Spleen (tissue), 11 donors: ENCODE measurements at regions not wholly inside any gene's neighbourhood (a gene's known extent, or its start where the extent isn't known, plus 50 kb on each side); places are given as distances from the start of the nearest gene placed in this dataset.

ENCODE experiments used
- DNase-seq: peaks from one replicate; pipeline ENCODE4 v3.0.0-alpha.2; 2020
- H3K27ac ChIP-seq, 8 donors: fragments of 200-600 bp; sonication (generic) in 7 of 8; 1 replicate in 4 of 8; 2 replicates in 4 of 8; pipeline versions ENCODE4 v1.5.0 to v1.8.0; 2016 to 2021; ENCODE audit warnings: inconsistent platforms in 4 of 8, mild to moderate bottlenecking in 4 of 8, moderate library complexity in 1 of 8
- H3K27me3 ChIP-seq, 7 donors: fragments of 200-600 bp; sonication (generic) in 6 of 7; replicated peaks in 1 of 7; 1 replicate in 4 of 7; 2 replicates in 3 of 7; pipeline versions ENCODE4 v1.5.0 to v1.8.0; 2016 to 2021; ENCODE audit warnings: inconsistent platforms in 3 of 7, mild to moderate bottlenecking in 1 of 7
- H3K36me3 ChIP-seq, 6 donors: fragments of 200-600 bp; sonication (generic) in 5 of 6; 1 replicate in 4 of 6; 2 replicates in 2 of 6; pipeline versions ENCODE4 v1.5.0 to v1.8.0; 2016 to 2021; ENCODE audit warnings: inconsistent platforms in 2 of 6
- H3K4me1 ChIP-seq, 6 donors: fragments of 200-600 bp; sonication (generic) in 5 of 6; 1 replicate in 3 of 6; 2 replicates in 3 of 6; pipeline versions ENCODE4 v1.5.0 to v1.8.0; 2016 to 2021; ENCODE audit warnings: inconsistent platforms in 3 of 6
- H3K4me3 ChIP-seq, 8 donors: fragments of 200-600 bp; sonication (generic) in 7 of 8; 1 replicate in 4 of 8; 2 replicates in 4 of 8; pipeline versions ENCODE4 v1.5.0 to v1.8.0; 2016 to 2021; ENCODE audit warnings: inconsistent platforms in 4 of 8, mild to moderate bottlenecking in 4 of 8, moderate library complexity in 2 of 8
- H3K9me3 ChIP-seq, 8 donors: fragments of 200-600 bp; sonication (generic) in 7 of 8; 1 replicate in 4 of 8; 2 replicates in 4 of 8; pipeline versions ENCODE4 v1.5.0 to v1.8.0; 2016 to 2021; ENCODE audit warnings: inconsistent platforms in 4 of 8
- CTCF ChIP-seq, 11 experiments: fragments of 200-600 bp in 7 of 11; fragments of 450-650 bp in 4 of 11; sonication (generic) in 4 of 11; IDR thresholded peaks in 8 of 11; conservative IDR thresholded peaks in 3 of 11; 1 replicate in 7 of 11; 2 replicates in 4 of 11; pipeline versions ENCODE4 v1.4.0 to v1.8.0; 2016 to 2021; ENCODE audit warnings: antibody characterized with exemption in 11 of 11, inconsistent platforms in 4 of 11, mild to moderate bottlenecking in 1 of 11
- POLR2A ChIP-seq, 3 donors: fragments of 450-650 bp; IDR thresholded peaks; one replicate each; pipeline ENCODE4 v1.5.1; 2017; ENCODE audit warnings: antibody characterized with exemption in 3 of 3, mild to moderate bottlenecking in 1 of 3
- POLR2AphosphoS5 ChIP-seq, 3 donors: sonication (generic); formaldehyde crosslinking; IDR thresholded peaks; one replicate each; pipeline ENCODE4 v1.5.1; 2017; ENCODE audit warnings: antibody characterized with exemption in 3 of 3
- WGBS, 5 donors: extraction: QIAGEN DNeasy Blood & Tissue Kit in 3 of 5; methylation state at CpG; one replicate each; pipeline versions ENCODE4 v1.1.5 to v1.1.7; 2013 to 2018; 5-methylcytosine and 5-hydroxymethylcytosine counted together
- intact Hi-C: fragments of 100-400 bp; cut with DNase I; formaldehyde crosslinking; loops from one replicate; pipeline ENCODE4 v1.15.0; 2023; ENCODE audit warnings: low total_unique reads
- donor health status: healthy with polysubstance abuse.
- donor health status: DM: no; HTN: no; CAD: no; lungs with moderate emphysema.
- donor health status: DM: no; HTN: no; CAD: no.
- donor health status: Bipolar disorder and iron deficiency.
- donor health status: healthy.
- donor health status: DM: no; HTN: no; CAD: no.
- donor health status: DM: yes; HTN: yes; CAD: no.

- Histone ChIP-seq H3K4me3 (no peak overlapping the region), H3K27me3 (no peaks in the 10 kb centered on the region), H3K4me1 (peaks cover 0 to 20% (median 12%) of the 10 kb centered on the region in 6 donors), H3K36me3 (peaks cover 0 to 53% (median 16%) of the 10 kb centered on the region in 6 donors), H3K27ac (no peak overlapping the region), H3K9me3 (no peaks in the 10 kb centered on the region)
- 92 to 98% (median 96%) methylated on average over 7 of the region's 7 CpGs for WGBS, 5 donors
- TF ChIP-seq POLR2AphosphoS5 (IDR thresholded peaks at IDR 0.05) (no peak), CTCF (IDR thresholded peaks at IDR 0.05 in 8 of 11, conservative IDR thresholded peaks at IDR 0.05 in 3 of 11) (no peak), POLR2A (IDR thresholded peaks at IDR 0.05) (no peak)
- DNase-seq = peak; percentile 32
- intact Hi-C loops = no loop called here
Measured at GRCh38 chr16:27699540-27699939, 149.6 kb downstream of the KATNIP start.

- no peaks in the 10 kb centered on the region for H3K27me3 ChIP-seq
- H3K36me3 ChIP-seq = peaks cover 0 to 62% (median 16%) of the 10 kb centered on the region in 6 donors
- H3K4me3 ChIP-seq = no peak overlapping the region
- H3K4me1 ChIP-seq = peaks cover 0 to 20% (median 12%) of the 10 kb centered on the region in 6 donors
- DNase-seq = peak; percentile 36
- no peak overlapping the region for H3K27ac ChIP-seq
- intact Hi-C loops = no loop called here
- H3K9me3 ChIP-seq = no peaks in the 10 kb centered on the region
- WGBS, 5 donors = 86 to 97% (median 94%) methylated on average over 9 to 10 of the region's 10 CpGs
- TF ChIP-seq POLR2A (IDR thresholded peaks at IDR 0.05) (no peak), POLR2AphosphoS5 (IDR thresholded peaks at IDR 0.05) (no peak), CTCF (IDR thresholded peaks at IDR 0.05 in 8 of 11, conservative IDR thresholded peaks at IDR 0.05 in 3 of 11) (no peak)
Measured at GRCh38 chr16:27700304-27700995, 150.5 kb downstream of the KATNIP start.

GRCh38 chr16:27701381-27701780, 151.4 kb downstream of the KATNIP start:
- Histone ChIP-seq H3K4me1 (peaks cover 0 to 20% (median 12%) of the 10 kb centered on the region in 6 donors), H3K36me3 (peaks cover 0 to 70% (median 16%) of the 10 kb centered on the region in 6 donors), H3K9me3 (no peaks in the 10 kb centered on the region), H3K4me3 (no peak overlapping the region), H3K27me3 (no peaks in the 10 kb centered on the region), H3K27ac (no peak overlapping the region)
- peak; percentile 32 for DNase-seq
- 94 to 97% (median 96%) methylated on average over 8 of the region's 8 CpGs for WGBS, 5 donors
- intact Hi-C loops = no loop called here
- TF ChIP-seq POLR2AphosphoS5 (IDR thresholded peaks at IDR 0.05) (no peak), POLR2A (IDR thresholded peaks at IDR 0.05) (no peak), CTCF (IDR thresholded peaks at IDR 0.05 in 8 of 11, conservative IDR thresholded peaks at IDR 0.05 in 3 of 11) (no peak)

- Histone ChIP-seq H3K4me1 (peaks cover 0 to 20% (median 12%) of the 10 kb centered on the region in 6 donors), H3K27ac (peak overlapping the region in 4 of 8 donors; percentile 5 to 52 (median 43)), H3K27me3 (no peaks in the 10 kb centered on the region), H3K36me3 (peaks cover 0 to 80% (median 20%) of the 10 kb centered on the region in 6 donors), H3K4me3 (no peak overlapping the region), H3K9me3 (no peaks in the 10 kb centered on the region)
- no peak for TF ChIP-seq POLR2AphosphoS5 (IDR thresholded peaks at IDR 0.05)
- no peak for TF ChIP-seq POLR2A (IDR thresholded peaks at IDR 0.05)
- no peak for TF ChIP-seq CTCF (IDR thresholded peaks at IDR 0.05 in 8 of 11, conservative IDR thresholded peaks at IDR 0.05 in 3 of 11)
- 82 to 98% (median 92%) methylated on average over 6 of the region's 6 CpGs for WGBS, 5 donors
- intact Hi-C loops = no loop called here
- peak; percentile 25 for DNase-seq
Measured at GRCh38 chr16:27703121-27703520, 153.2 kb downstream of the KATNIP start.
